SU-DHL-6 (cell line): ENCODE measurements at regions not wholly inside any gene's neighbourhood (a gene's known extent, or its start where the extent isn't known, plus 50 kb on each side); places are given as distances from the start of the nearest gene placed in this dataset.

Experiments used
- H2AFZ ChIP-seq: fragments of 200-600 bp; sonication (generic); 2 replicates; pipeline ENCODE4 v1.6.1; 2014; ENCODE audit warnings: low read depth, mild to moderate bottlenecking, moderate library complexity, mixed read lengths, antibody characterized with exemption, low read length; ENCODE audit not compliant: severe bottlenecking
- H3F3A ChIP-seq: fragments of 200-600 bp; shearing (Covaris generic); 2 replicates; pipeline ENCODE4 v1.6.0; 2016; ENCODE audit warnings: antibody characterized with exemption, mild to moderate bottlenecking; ENCODE audit not compliant: insufficient read depth
- H3K27ac ChIP-seq: fragments of 200-600 bp; sonication (generic); 2 replicates; pipeline ENCODE4 v1.5.1; 2016; ENCODE audit warnings: low read depth, mild to moderate bottlenecking, low read length, moderate library complexity, mixed read lengths
- H3K27me3 ChIP-seq: fragments of 200-600 bp; sonication (generic), shearing (Covaris generic); 2 replicates; pipeline ENCODE4 v1.6.0; 2014; ENCODE audit warnings: mild to moderate bottlenecking, low read length
- H3K36me3 ChIP-seq: fragments of 200-600 bp; sonication (generic); 2 replicates; pipeline ENCODE4 v1.6.1; 2014; ENCODE audit warnings: mild to moderate bottlenecking, low read length, mixed read lengths
- H3K4me2 ChIP-seq: fragments of 300-600, 200-600 bp; shearing (Covaris generic), sonication (generic); 2 replicates; pipeline ENCODE4 v1.6.0; 2014; ENCODE audit warnings: low read length, low read depth, mild to moderate bottlenecking; ENCODE audit not compliant: poor library complexity, severe bottlenecking
- H3K4me3 ChIP-seq: fragments of 200-600 bp; sonication (generic); 2 replicates; pipeline ENCODE4 v1.5.1; 2014; ENCODE audit warnings: antibody characterized with exemption, low read length, mild to moderate bottlenecking, mixed read lengths; ENCODE audit not compliant: insufficient read depth, poor library complexity, severe bottlenecking
- H3K79me2 ChIP-seq: fragments of 200-600 bp; sonication (generic); 2 replicates; pipeline ENCODE4 v1.6.1; 2014; ENCODE audit warnings: mild to moderate bottlenecking, low read length, moderate library complexity; ENCODE audit not compliant: insufficient read depth
- H3K9ac ChIP-seq: fragments of 200-600 bp; sonication (generic); 2 replicates; pipeline ENCODE4 v1.7.0; 2014; ENCODE audit warnings: mild to moderate bottlenecking, low read length
- H3K9me2 ChIP-seq: fragments of 200-600 bp; sonication (generic); replicated peaks from 2 replicates; pipeline ENCODE4 v1.6.1; 2014; ENCODE audit warnings: low read length; ENCODE audit not compliant: insufficient read depth
- H3K9me3 ChIP-seq: fragments of 200-600 bp; sonication (generic); 2 replicates; pipeline ENCODE4 v1.6.1; 2014; ENCODE audit warnings: low read length, mixed read lengths; ENCODE audit not compliant: insufficient read depth
- H4K20me1 ChIP-seq: fragments of 200-600 bp; sonication (generic); 2 replicates; pipeline ENCODE4 v1.6.1; 2014; ENCODE audit warnings: low read depth, mild to moderate bottlenecking, antibody characterized with exemption, low read length, moderate library complexity, mixed read lengths
- CTCF ChIP-seq: fragments of 200-600 bp; sonication (generic); IDR thresholded peaks from one replicate; pipeline ENCODE4 v1.5.1; 2017; ENCODE audit warnings: antibody characterized with exemption, mild to moderate bottlenecking, low read length, moderate library complexity; ENCODE audit not compliant: insufficient read depth, poor library complexity, severe bottlenecking
- EZH2phosphoT487 ChIP-seq: fragments of 200-600 bp; sonication (generic), shearing (Covaris generic); conservative IDR thresholded peaks from 2 replicates; pipeline ENCODE4 v1.6.1; 2018; ENCODE audit warnings: mild to moderate bottlenecking, antibody characterized with exemption, low read length, moderate library complexity, mixed read lengths

- Histone ChIP-seq H3K4me2 (no peak overlapping the region), H4K20me1 (no peaks in the 10 kb centered on the region), H3K9me2 (no peaks in the 10 kb centered on the region), H3K36me3 (no peaks in the 10 kb centered on the region), H3K4me3 (no peak overlapping the region), H3K27me3 (no peaks in the 10 kb centered on the region), H3F3A (no peaks in the 10 kb centered on the region), H3K9ac (no peak overlapping the region), H3K27ac (no peak overlapping the region), H2AFZ (no peak overlapping the region), H3K9me3 (no peaks in the 10 kb centered on the region), H3K79me2 (no peaks in the 10 kb centered on the region)
- TF ChIP-seq CTCF (no peak), EZH2phosphoT487 (no peak)
Observed at GRCh38 chr10:21242915-21243314, 282.6 kb downstream of the SKIDA1 start.

GRCh38 chr10:21238717-21239116 lies 286.8 kb downstream of the SKIDA1 start:
- Histone ChIP-seq H4K20me1 (no peaks in the 10 kb centered on the region), H3K27me3 (no peaks in the 10 kb centered on the region), H3K9me3 (no peaks in the 10 kb centered on the region), H3K36me3 (no peaks in the 10 kb centered on the region), H3K9me2 (no peaks in the 10 kb centered on the region), H2AFZ (no peak overlapping the region), H3K27ac (no peak overlapping the region), H3K4me3 (no peak overlapping the region), H3K4me2 (no peak overlapping the region), H3F3A (no peaks in the 10 kb centered on the region), H3K79me2 (no peaks in the 10 kb centered on the region), H3K9ac (no peak overlapping the region)
- TF ChIP-seq EZH2phosphoT487 = no peak
- TF ChIP-seq CTCF = no peak

- Histone ChIP-seq H3K79me2 (no peaks in the 10 kb centered on the region), H3K4me2 (no peak overlapping the region), H3F3A (no peaks in the 10 kb centered on the region), H3K36me3 (no peaks in the 10 kb centered on the region), H3K27ac (no peak overlapping the region), H3K27me3 (no peaks in the 10 kb centered on the region), H3K9me3 (no peaks in the 10 kb centered on the region), H2AFZ (no peak overlapping the region), H4K20me1 (no peaks in the 10 kb centered on the region), H3K9me2 (no peaks in the 10 kb centered on the region), H3K9ac (no peak overlapping the region), H3K4me3 (no peak overlapping the region)
- TF ChIP-seq EZH2phosphoT487 = no peak
- TF ChIP-seq CTCF = no peak
Observed at GRCh38 chr10:21238044-21238443, 287.4 kb downstream of the SKIDA1 start.

GRCh38 chr10:21234761-21235160 lies 290.7 kb downstream of the SKIDA1 start:
- H3K9me3 ChIP-seq = no peaks in the 10 kb centered on the region
- H3F3A ChIP-seq = no peaks in the 10 kb centered on the region
- H3K27ac ChIP-seq = no peak overlapping the region
- TF ChIP-seq EZH2phosphoT487 (no peak), CTCF (no peak)
- no peaks in the 10 kb centered on the region for H4K20me1 ChIP-seq
- H3K4me3 ChIP-seq = no peak overlapping the region
- no peak overlapping the region for H3K4me2 ChIP-seq
- no peaks in the 10 kb centered on the region for H3K27me3 ChIP-seq
- no peak overlapping the region for H3K9ac ChIP-seq
- H2AFZ ChIP-seq = no peak overlapping the region
- H3K79me2 ChIP-seq = no peaks in the 10 kb centered on the region
- H3K9me2 ChIP-seq = no peaks in the 10 kb centered on the region
- H3K36me3 ChIP-seq = no peaks in the 10 kb centered on the region
